HEK293 (cell line): ENCODE measurements at regions not wholly inside any gene's neighbourhood (a gene's known extent, or its start where the extent isn't known, plus 50 kb on each side); places are given as distances from the start of the nearest gene placed in this dataset.

Experiments
- CTCF ChIA-PET: fragments of 350-600 bp; formaldehyde crosslinking; extraction: SDS; loops from one replicate; lab custom pipeline; 2021; ENCODE audit warnings: antibody characterized with exemption; lab: Yijun Ruan, JAX
- POLR2A ChIA-PET: fragments of 300-600 bp; formaldehyde crosslinking; extraction: SDS; loops from one replicate; lab custom pipeline; 2020; ENCODE audit warnings: antibody characterized with exemption, inconsistent platforms; lab: Yijun Ruan, JAX
- H3K27ac ChIP-seq: fragments of 200-500 bp; sonication (Bioruptor generic); 2 replicates; pipeline ENCODE4 v1.5.1; 2014; ENCODE audit warnings: low read depth, low read length, control low read depth, inconsistent platforms; ENCODE audit errors: extremely low read depth
- H3K36me3 ChIP-seq, 2 experiments: fragments of 200-500 bp in 1 of 2; sonication (Bioruptor generic) in 1 of 2; 1 replicate in 1 of 2; 2 replicates in 1 of 2; pipeline ENCODE4 v1.5.1; 2014 to 2017; ENCODE audit warnings: inconsistent platforms in 2 of 2, low read length in 2 of 2; ENCODE audit not compliant: control insufficient read depth in 2 of 2, insufficient read depth in 1 of 2
- H3K4me1 ChIP-seq: fragments of 200-500 bp; sonication (Bioruptor generic); 2 replicates; pipeline ENCODE4 v1.5.1; 2014; ENCODE audit warnings: mild to moderate bottlenecking, low read length, inconsistent platforms; ENCODE audit not compliant: control insufficient read depth, insufficient read depth
- H3K4me3 ChIP-seq: 2 replicates; pipeline ENCODE4 v1.5.1; 2011; ENCODE audit warnings: low read depth, mild to moderate bottlenecking, control low read depth, low read length, moderate library complexity
- H3K9me3 ChIP-seq: fragments of 200-500 bp; sonication (Bioruptor generic); 2 replicates; pipeline ENCODE4 v1.5.1; 2014; ENCODE audit warnings: low read depth, low read length, inconsistent platforms; ENCODE audit not compliant: control insufficient read depth, insufficient read depth
- HOXD13 ChIP-seq: sonication (generic); formaldehyde crosslinking; IDR thresholded peaks from 2 replicates; pipeline ENCODE4 v1.8.0; 2022; ENCODE audit warnings: missing genetic modification reagents, borderline replicate concordance
- KLF10 ChIP-seq: fragments of 450-650 bp; IDR thresholded peaks from 2 replicates; pipeline ENCODE4 v1.5.1; 2018; ENCODE audit warnings: missing biosample characterization, mild to moderate bottlenecking, missing genetic modification characterization
- KLF8 ChIP-seq: fragments of 450-650 bp; formaldehyde crosslinking; IDR thresholded peaks from 2 replicates; pipeline ENCODE4 v1.5.1; 2016; ENCODE audit warnings: missing biosample characterization, missing genetic modification characterization
- RBAK ChIP-seq: fragments of 450-650 bp; formaldehyde crosslinking; IDR thresholded peaks from 2 replicates; pipeline ENCODE4 v1.5.1; 2016; ENCODE audit warnings: missing biosample characterization, missing genetic modification characterization
- TRIM28 ChIP-seq: IDR thresholded peaks from 2 replicates; pipeline ENCODE4 v1.6.1; 2011; ENCODE audit warnings: low read length, control low read depth, borderline replicate concordance
- ZBTB17 ChIP-seq: fragments of 450-650 bp; formaldehyde crosslinking; IDR thresholded peaks from 2 replicates; pipeline ENCODE4 v1.5.1; 2016; ENCODE audit warnings: missing biosample characterization, missing genetic modification characterization
- ZBTB44 ChIP-seq: fragments of 450-650 bp; IDR thresholded peaks from 2 replicates; pipeline ENCODE4 v1.5.1; 2018; ENCODE audit warnings: missing biosample characterization, mild to moderate bottlenecking, missing genetic modification characterization
- ZNF18 ChIP-seq: fragments of 450-650 bp; formaldehyde crosslinking; IDR thresholded peaks from 2 replicates; pipeline ENCODE4 v1.5.1; 2016; ENCODE audit warnings: missing biosample characterization, missing genetic modification characterization
- ZNF19 ChIP-seq: fragments of 450-650 bp; formaldehyde crosslinking; IDR thresholded peaks from 2 replicates; pipeline ENCODE4; 2016; ENCODE audit warnings: missing biosample characterization, missing genetic modification characterization, low read depth
- ZNF24 ChIP-seq: fragments of 450-650 bp; formaldehyde crosslinking; IDR thresholded peaks from 2 replicates; pipeline ENCODE4 v1.5.1; 2016; ENCODE audit warnings: missing biosample characterization, missing genetic modification characterization
- ZNF311 ChIP-seq: fragments of 450-650 bp; formaldehyde crosslinking; IDR thresholded peaks from 2 replicates; pipeline ENCODE4 v1.5.1; 2017; ENCODE audit warnings: missing biosample characterization, missing genetic modification characterization, borderline replicate concordance
- ZNF324 ChIP-seq: fragments of 450-650 bp; formaldehyde crosslinking; IDR thresholded peaks from 2 replicates; pipeline ENCODE4 v1.5.1; 2016; ENCODE audit warnings: missing biosample characterization, missing genetic modification characterization
- ZNF362 ChIP-seq: fragments of 450-650 bp; formaldehyde crosslinking; IDR thresholded peaks from 2 replicates; pipeline ENCODE4 v1.5.1; 2016; ENCODE audit warnings: missing biosample characterization, missing genetic modification characterization
- ZNF404 ChIP-seq: fragments of 450-650 bp; formaldehyde crosslinking; IDR thresholded peaks from 2 replicates; pipeline ENCODE4 v1.5.1; 2017; ENCODE audit warnings: missing biosample characterization, missing genetic modification characterization
- ZNF433 ChIP-seq: fragments of 450-650 bp; formaldehyde crosslinking; IDR thresholded peaks from 2 replicates; pipeline ENCODE4 v1.5.1; 2016; ENCODE audit warnings: missing biosample characterization, missing genetic modification characterization, low read depth
- ZNF488 ChIP-seq: fragments of 450-650 bp; formaldehyde crosslinking; IDR thresholded peaks from 2 replicates; pipeline ENCODE4 v1.5.1; 2016; ENCODE audit warnings: missing biosample characterization, missing genetic modification characterization
- ZNF501 ChIP-seq: fragments of 450-650 bp; formaldehyde crosslinking; IDR thresholded peaks from 2 replicates; pipeline ENCODE4 v1.5.1; 2016; ENCODE audit warnings: missing biosample characterization, missing genetic modification characterization
- ZNF513 ChIP-seq: fragments of 450-650 bp; IDR thresholded peaks from 2 replicates; pipeline ENCODE4 v1.5.1; 2018; ENCODE audit warnings: missing biosample characterization, missing genetic modification characterization
- ZNF549 ChIP-seq: fragments of 450-650 bp; IDR thresholded peaks from 2 replicates; pipeline ENCODE4 v1.5.1; 2018; ENCODE audit warnings: missing biosample characterization, missing genetic modification characterization, mild to moderate bottlenecking, inconsistent platforms, moderate library complexity
- ZNF560 ChIP-seq: fragments of 450-650 bp; formaldehyde crosslinking; IDR thresholded peaks from 2 replicates; pipeline ENCODE4 v1.5.1; 2017; ENCODE audit warnings: missing biosample characterization, missing genetic modification characterization, borderline replicate concordance
- ZNF623 ChIP-seq: fragments of 450-650 bp; formaldehyde crosslinking; IDR thresholded peaks from 2 replicates; pipeline ENCODE4 v1.5.1; 2016; ENCODE audit warnings: missing biosample characterization, missing genetic modification characterization
- ZNF677 ChIP-seq: fragments of 450-650 bp; IDR thresholded peaks from 2 replicates; pipeline ENCODE4 v1.5.0; 2018; ENCODE audit warnings: missing biosample characterization, mild to moderate bottlenecking, missing genetic modification characterization, moderate library complexity
- ZNF747 ChIP-seq: fragments of 450-650 bp; formaldehyde crosslinking; IDR thresholded peaks from 2 replicates; pipeline ENCODE4 v1.5.1; 2016; ENCODE audit warnings: missing biosample characterization, missing genetic modification characterization

- no peak for TF ChIP-seq ZBTB44 (tag by site-specific recombination)
- TF ChIP-seq ZNF311, result no peak
- no peak for TF ChIP-seq ZNF501
- no peak for TF ChIP-seq KLF8
- TF ChIP-seq ZNF362 (tag by site-specific recombination), result no peak
Observed at GRCh38 chr22:27407369-27407985, 394.1 kb downstream of the MN1 start (continued).

GRCh38 chr22:27408068-27408467, 393.5 kb downstream of the MN1 start:
- no peaks in the 10 kb centered on the region for H3K36me3 ChIP-seq
- no peak overlapping the region for H3K27ac ChIP-seq
- TF ChIP-seq ZNF623 (tag by site-specific recombination) (peak; percentile 95), ZNF677 (tag by site-specific recombination) (no peak)
- no peaks in the 10 kb centered on the region for H3K9me3 ChIP-seq
- ChIA-PET POLR2A (no interaction called here), CTCF (no interaction called here)
- H3K4me3 ChIP-seq, result no peak overlapping the region
- no peaks in the 10 kb centered on the region for H3K4me1 ChIP-seq

GRCh38 chr22:27409299-27409698, 392.3 kb downstream of the MN1 start:
- no peaks in the 10 kb centered on the region for H3K36me3 ChIP-seq
- no peak overlapping the region for H3K27ac ChIP-seq
- no peaks in the 10 kb centered on the region for H3K9me3 ChIP-seq
- TF ChIP-seq ZNF19 (tag by site-specific recombination) (no peak), ZNF324 (tag by site-specific recombination) (no peak), HOXD13 (CRISPR knock-in tag) (no peak), ZNF677 (tag by site-specific recombination) (no peak), ZNF404 (tag by site-specific recombination) (no peak), ZNF560 (tag by site-specific recombination) (no peak), ZBTB17 (tag by site-specific recombination) (no peak), TRIM28 (no peak), ZNF433 (tag by site-specific recombination) (no peak), KLF10 (tag by site-specific recombination) (no peak), RBAK (tag by site-specific recombination) (no peak), ZNF18 (tag by site-specific recombination) (no peak), ZNF549 (no peak), ZNF24 (tag by site-specific recombination) (no peak), ZNF513 (tag by site-specific recombination) (no peak), ZNF747 (no peak), ZNF488 (tag by site-specific recombination) (no peak)
- ChIA-PET CTCF (interaction anchor here (0.5 to 0.6 kb wide), 3 partner anchors 9 to 925 kb away, joined by 3 read pairs; partner anchors contain the start of genes HPS4 and SRRD), POLR2A (interaction anchor here (0.6 kb wide), 1 partner anchor 444 kb away, joined by 3 read pairs; no protein-coding TSS in a partner anchor)
- H3K4me1 ChIP-seq, result no peaks in the 10 kb centered on the region
- no peak overlapping the region for H3K4me3 ChIP-seq
